ENCODE measurements at regions not wholly inside any gene's neighbourhood (a gene's known extent, or its start where the extent isn't known, plus 50 kb on each side); places are given as distances from the start of the nearest gene placed in this dataset.

GRCh38 chr5:104977529-104977928 lies 1414.9 kb upstream of the NUDT12 start:
- WGBS (ENCODE audit: extremely low coverage, insufficient read length, low lambda C conversion rate): no CpG with 5 or more reads among the region's 2 CpGs
- H2BK5ac ChIP-seq (ENCODE audit: insufficient read length, low read length): no peak overlapping the region
- H2AK5ac ChIP-seq (ENCODE audit: insufficient read length, low read length): no peak overlapping the region
- Mint-ChIP-seq H3K4me3 (no peak overlapping the region), H3K4me1 (peaks cover 9 to 12% of the 10 kb centered on the region in 2 experiments; a peak in 3 of 4 replicates), H3K9me3 (peaks cover 0 to 3% of the 10 kb centered on the region in 2 experiments; a peak in 3 of 5 replicates), H3K27ac (no peak overlapping the region; a peak in 1 of 7 replicates), H3K27me3 (ENCODE audit: low read depth) (no peaks in the 10 kb centered on the region), H3K36me3 (ENCODE audit: insufficient read depth in 1 of 3, low read depth in 3 of 3) (no peaks in the 10 kb centered on the region)
- H3K9me3 ChIP-seq (ENCODE audit: control insufficient read depth, low read depth, low read length): no peaks in the 10 kb centered on the region
- H3K4ac ChIP-seq (ENCODE audit: low read depth, low read length): no peak overlapping the region
- H2BK15ac ChIP-seq (ENCODE audit: low read depth, low read length): no peak overlapping the region
- no peak overlapping the region for H4K5ac ChIP-seq (ENCODE audit: insufficient read length, low read depth, low read length)
- H3K27ac ChIP-seq (ENCODE audit: insufficient read length, low read depth, low read length): no peak overlapping the region
- no peak overlapping the region for H3K9ac ChIP-seq (ENCODE audit: extremely low read depth, insufficient read length, low read length)
- no peak overlapping the region for H3K56ac ChIP-seq (ENCODE audit: insufficient read length, low read depth, low read length)
- no peak overlapping the region for H3K4me2 ChIP-seq (ENCODE audit: insufficient read depth, insufficient read length, low read length)
- 0 out of 2 replicates have a peak, but pooled peaks cover 2% of the 10 kb centered on the region for H3K4me1 ChIP-seq (ENCODE audit: insufficient read depth, low read length)
- no peak for DNase-seq
- H2BK12ac ChIP-seq (ENCODE audit: insufficient read length, low read depth, low read length): no peak overlapping the region
- H4K20me1 ChIP-seq (ENCODE audit: control insufficient read depth, insufficient read depth, insufficient read length): no peaks in the 10 kb centered on the region
- no peak overlapping the region for H2AFZ ChIP-seq (ENCODE audit: low read length)
- no peak overlapping the region for H4K91ac ChIP-seq (ENCODE audit: insufficient read length, low read depth, low read length)
- no peak for TF ChIP-seq CTCF (conservative IDR thresholded peaks at IDR 0.05)
- H3K18ac ChIP-seq (ENCODE audit: insufficient read length, low read depth, low read length): no peak overlapping the region
- no peak overlapping the region for H2BK120ac ChIP-seq (ENCODE audit: low read depth, low read length, poor library complexity, severe bottlenecking)
- H3K27me3 ChIP-seq (ENCODE audit: insufficient read depth, low read length): no peaks in the 10 kb centered on the region
- H3T11ph ChIP-seq (ENCODE audit: low read length): no peak overlapping the region
- no peak overlapping the region for H2BK20ac ChIP-seq (ENCODE audit: low read depth, low read length, poor library complexity, severe bottlenecking)
- no peaks in the 10 kb centered on the region for H3K23me2 ChIP-seq (ENCODE audit: insufficient read length, low read depth, low read length, poor library complexity, severe bottlenecking)
- H3K23ac ChIP-seq (ENCODE audit: insufficient read length, low read depth, low read length): no peak overlapping the region
- no peaks in the 10 kb centered on the region for H3K79me1 ChIP-seq (ENCODE audit: insufficient read depth, low read depth, low read length, poor library complexity, severe bottlenecking)
- H3K79me2 ChIP-seq (ENCODE audit: insufficient read depth, low read length): no peaks in the 10 kb centered on the region
- no peak overlapping the region for H4K8ac ChIP-seq (replicated peaks; ENCODE audit: insufficient read length, low read depth, low read length)
- no peak overlapping the region for H3K14ac ChIP-seq (ENCODE audit: insufficient read depth, low read length)
